ENCODE measurements at regions not wholly inside any gene's neighbourhood (a gene's known extent, or its start where the extent isn't known, plus 50 kb on each side); places are given as distances from the start of the nearest gene placed in this dataset.

DNA sequence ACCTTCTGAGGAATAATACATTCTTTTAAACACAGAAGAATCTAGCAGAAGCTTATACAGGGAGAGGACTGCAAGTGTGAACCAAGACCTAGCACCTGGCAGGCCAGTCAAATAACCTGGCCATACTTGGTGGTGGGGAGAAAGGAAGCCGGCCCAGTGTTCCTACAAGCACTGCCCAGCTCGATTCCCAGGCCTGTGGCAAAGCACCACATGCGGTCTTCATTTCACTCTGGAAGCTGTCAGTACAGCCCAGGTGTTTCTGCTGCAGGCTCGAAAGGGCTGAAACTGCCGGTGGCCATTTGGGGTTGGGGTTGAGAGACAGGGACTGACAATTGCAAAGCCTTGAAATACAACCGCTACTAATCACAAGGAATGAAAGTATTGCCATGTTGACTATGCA lies 50.8 kb upstream of the EGFR start:
- H3K27ac ChIP-seq (ENCODE audit: low read depth, low read length): no peak overlapping the region
- H3K9me3 ChIP-seq (ENCODE audit: control insufficient read depth in 1 of 2, insufficient read depth in 1 of 2, low read depth in 1 of 2, low read length in 2 of 2): no peaks in the 10 kb centered on the region; a peak in 1 of 4 replicates
- no peak overlapping the region for H3K4me2 ChIP-seq (ENCODE audit: low read length)
- no peaks in the 10 kb centered on the region for H3K79me2 ChIP-seq (ENCODE audit: insufficient read depth, low read length)
- peaks cover 0 to 11% of the 10 kb centered on the region in 2 experiments; a peak in 1 of 4 replicates for H3K4me1 ChIP-seq (ENCODE audit: control insufficient read depth in 1 of 2, insufficient read depth in 2 of 2, low read length in 2 of 2)
- BruUV-seq (replicated peaks): no TSS peak
- POLR2A ChIA-PET: no interaction called here
- no peak overlapping the region for H2AFZ ChIP-seq (ENCODE audit: low read depth, low read length, poor library complexity, severe bottlenecking)
- DNase-seq (ENCODE audit: low read depth, low spot score): no peak
- CTCF ChIA-PET: no interaction called here
- H3K36me3 ChIP-seq (ENCODE audit: control insufficient read depth in 1 of 2, insufficient read depth in 2 of 2, low read length in 2 of 2): no peaks in the 10 kb centered on the region
- RAD21 ChIA-PET (ENCODE audit: low non-redundant PET in 1 of 2, low total read pairs in 2 of 2, uncharacterized antibody in 2 of 2, unreplicated experiment in 2 of 2): no interaction called here
- H3K9me2 ChIP-seq (ENCODE audit: insufficient read depth): no peaks in the 10 kb centered on the region
- H3K4me3 ChIP-seq (replicated peaks in 1 of 2; ENCODE audit: low read depth in 1 of 2, low read length in 2 of 2): no peak overlapping the region
- no peak for ATAC-seq
- intact Hi-C loops (cut with micrococcal nuclease): no loop called here
- TF ChIP-seq, protein P1, sequence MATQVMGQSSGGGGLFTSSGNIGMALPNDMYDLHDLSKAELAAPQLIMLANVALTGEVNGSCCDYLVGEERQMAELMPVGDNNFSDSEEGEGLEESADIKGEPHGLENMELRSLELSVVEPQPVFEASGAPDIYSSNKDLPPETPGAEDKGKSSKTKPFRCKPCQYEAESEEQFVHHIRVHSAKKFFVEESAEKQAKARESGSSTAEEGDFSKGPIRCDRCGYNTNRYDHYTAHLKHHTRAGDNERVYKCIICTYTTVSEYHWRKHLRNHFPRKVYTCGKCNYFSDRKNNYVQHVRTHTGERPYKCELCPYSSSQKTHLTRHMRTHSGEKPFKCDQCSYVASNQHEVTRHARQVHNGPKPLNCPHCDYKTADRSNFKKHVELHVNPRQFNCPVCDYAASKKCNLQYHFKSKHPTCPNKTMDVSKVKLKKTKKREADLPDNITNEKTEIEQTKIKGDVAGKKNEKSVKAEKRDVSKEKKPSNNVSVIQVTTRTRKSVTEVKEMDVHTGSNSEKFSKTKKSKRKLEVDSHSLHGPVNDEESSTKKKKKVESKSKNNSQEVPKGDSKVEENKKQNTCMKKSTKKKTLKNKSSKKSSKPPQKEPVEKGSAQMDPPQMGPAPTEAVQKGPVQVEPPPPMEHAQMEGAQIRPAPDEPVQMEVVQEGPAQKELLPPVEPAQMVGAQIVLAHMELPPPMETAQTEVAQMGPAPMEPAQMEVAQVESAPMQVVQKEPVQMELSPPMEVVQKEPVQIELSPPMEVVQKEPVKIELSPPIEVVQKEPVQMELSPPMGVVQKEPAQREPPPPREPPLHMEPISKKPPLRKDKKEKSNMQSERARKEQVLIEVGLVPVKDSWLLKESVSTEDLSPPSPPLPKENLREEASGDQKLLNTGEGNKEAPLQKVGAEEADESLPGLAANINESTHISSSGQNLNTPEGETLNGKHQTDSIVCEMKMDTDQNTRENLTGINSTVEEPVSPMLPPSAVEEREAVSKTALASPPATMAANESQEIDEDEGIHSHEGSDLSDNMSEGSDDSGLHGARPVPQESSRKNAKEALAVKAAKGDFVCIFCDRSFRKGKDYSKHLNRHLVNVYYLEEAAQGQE (IDR thresholded peaks at IDR 0.05; ENCODE audit: low read depth): no peak
- TF ChIP-seq CEBPB (IDR thresholded peaks at IDR 0.05; ENCODE audit: low read depth) (no peak), ZNF274 (IDR thresholded peaks at IDR 0.05; ENCODE audit: low read depth, low read length) (no peak), CBX3 (IDR thresholded peaks at IDR 0.05; ENCODE audit: low read depth) (no peak), YY1 (IDR thresholded peaks at IDR 0.05; ENCODE audit: extremely low read depth, insufficient replicate concordance, low read depth, low read length) (no peak), TCF7L2 (IDR thresholded peaks at IDR 0.05; ENCODE audit: borderline replicate concordance, extremely low read depth, insufficient read depth, insufficient read length) (no peak), SP1 (IDR thresholded peaks at IDR 0.05; ENCODE audit: low read depth) (no peak), EZH2phosphoT487 (IDR thresholded peaks at IDR 0.05; ENCODE audit: borderline replicate concordance) (no peak), EGR1 (IDR thresholded peaks at IDR 0.05; ENCODE audit: low read depth) (no peak), JUND (IDR thresholded peaks at IDR 0.05) (no peak), ELF1 (IDR thresholded peaks at IDR 0.05; ENCODE audit: borderline replicate concordance, low read depth) (no peak), EZH2 (IDR thresholded peaks at IDR 0.05) (no peak), RAD21 (IDR thresholded peaks at IDR 0.05; ENCODE audit: low read depth) (no peak), POLR2AphosphoS5 (IDR thresholded peaks at IDR 0.05; ENCODE audit: low read depth, low read length) (no peak), ZFX (IDR thresholded peaks at IDR 0.05) (no peak), SRF (IDR thresholded peaks at IDR 0.05; ENCODE audit: low read depth) (no peak)
- TF ChIP-seq, protein P2, sequence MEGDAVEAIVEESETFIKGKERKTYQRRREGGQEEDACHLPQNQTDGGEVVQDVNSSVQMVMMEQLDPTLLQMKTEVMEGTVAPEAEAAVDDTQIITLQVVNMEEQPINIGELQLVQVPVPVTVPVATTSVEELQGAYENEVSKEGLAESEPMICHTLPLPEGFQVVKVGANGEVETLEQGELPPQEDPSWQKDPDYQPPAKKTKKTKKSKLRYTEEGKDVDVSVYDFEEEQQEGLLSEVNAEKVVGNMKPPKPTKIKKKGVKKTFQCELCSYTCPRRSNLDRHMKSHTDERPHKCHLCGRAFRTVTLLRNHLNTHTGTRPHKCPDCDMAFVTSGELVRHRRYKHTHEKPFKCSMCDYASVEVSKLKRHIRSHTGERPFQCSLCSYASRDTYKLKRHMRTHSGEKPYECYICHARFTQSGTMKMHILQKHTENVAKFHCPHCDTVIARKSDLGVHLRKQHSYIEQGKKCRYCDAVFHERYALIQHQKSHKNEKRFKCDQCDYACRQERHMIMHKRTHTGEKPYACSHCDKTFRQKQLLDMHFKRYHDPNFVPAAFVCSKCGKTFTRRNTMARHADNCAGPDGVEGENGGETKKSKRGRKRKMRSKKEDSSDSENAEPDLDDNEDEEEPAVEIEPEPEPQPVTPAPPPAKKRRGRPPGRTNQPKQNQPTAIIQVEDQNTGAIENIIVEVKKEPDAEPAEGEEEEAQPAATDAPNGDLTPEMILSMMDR (IDR thresholded peaks at IDR 0.05 in 2 of 3, conservative IDR thresholded peaks at IDR 0.05 in 1 of 3; ENCODE audit: borderline replicate concordance in 1 of 3, insufficient read depth in 1 of 3, low read depth in 2 of 3, low read length in 2 of 3): no peak
- TF ChIP-seq, protein P3, sequence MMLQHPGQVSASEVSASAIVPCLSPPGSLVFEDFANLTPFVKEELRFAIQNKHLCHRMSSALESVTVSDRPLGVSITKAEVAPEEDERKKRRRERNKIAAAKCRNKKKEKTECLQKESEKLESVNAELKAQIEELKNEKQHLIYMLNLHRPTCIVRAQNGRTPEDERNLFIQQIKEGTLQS (IDR thresholded peaks at IDR 0.05): no peak
- TF ChIP-seq, protein P4, sequence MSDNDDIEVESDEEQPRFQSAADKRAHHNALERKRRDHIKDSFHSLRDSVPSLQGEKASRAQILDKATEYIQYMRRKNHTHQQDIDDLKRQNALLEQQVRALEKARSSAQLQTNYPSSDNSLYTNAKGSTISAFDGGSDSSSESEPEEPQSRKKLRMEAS (IDR thresholded peaks at IDR 0.05): no peak
- TF ChIP-seq, protein P5, sequence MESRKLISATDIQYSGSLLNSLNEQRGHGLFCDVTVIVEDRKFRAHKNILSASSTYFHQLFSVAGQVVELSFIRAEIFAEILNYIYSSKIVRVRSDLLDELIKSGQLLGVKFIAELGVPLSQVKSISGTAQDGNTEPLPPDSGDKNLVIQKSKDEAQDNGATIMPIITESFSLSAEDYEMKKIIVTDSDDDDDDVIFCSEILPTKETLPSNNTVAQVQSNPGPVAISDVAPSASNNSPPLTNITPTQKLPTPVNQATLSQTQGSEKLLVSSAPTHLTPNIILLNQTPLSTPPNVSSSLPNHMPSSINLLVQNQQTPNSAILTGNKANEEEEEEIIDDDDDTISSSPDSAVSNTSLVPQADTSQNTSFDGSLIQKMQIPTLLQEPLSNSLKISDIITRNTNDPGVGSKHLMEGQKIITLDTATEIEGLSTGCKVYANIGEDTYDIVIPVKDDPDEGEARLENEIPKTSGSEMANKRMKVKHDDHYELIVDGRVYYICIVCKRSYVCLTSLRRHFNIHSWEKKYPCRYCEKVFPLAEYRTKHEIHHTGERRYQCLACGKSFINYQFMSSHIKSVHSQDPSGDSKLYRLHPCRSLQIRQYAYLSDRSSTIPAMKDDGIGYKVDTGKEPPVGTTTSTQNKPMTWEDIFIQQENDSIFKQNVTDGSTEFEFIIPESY (IDR thresholded peaks at IDR 0.05; ENCODE audit: extremely low read depth, insufficient replicate concordance, low read length): no peak
- no peaks in the 10 kb centered on the region for H3K27me3 ChIP-seq (ENCODE audit: insufficient read depth, low read length)
- H4K20me1 ChIP-seq (ENCODE audit: insufficient read depth): no peaks in the 10 kb centered on the region
- no peak overlapping the region for H3K9ac ChIP-seq (ENCODE audit: low read length)
